Inferior parietal cortex (tissue), 1 donor: ENCODE measurements at regions not wholly inside any gene's neighbourhood (a gene's known extent, or its start where the extent isn't known, plus 50 kb on each side); places are given as distances from the start of the nearest gene placed in this dataset.

Experiments used
- DNase-seq: peaks from one replicate; pipeline ENCODE4 v3.0.0-alpha.2; 2016; ENCODE audit errors: extremely low spot score

GRCh38 chr10:128556182-128557110 is 430.2 kb upstream of the MKI67 start:
- DNase-seq = no peak

- DNase-seq = no peak
These were observed 431.0 kb upstream of the MKI67 start for GRCh38 chr10:128557149-128557710.

GRCh38 chr10:128560406-128560805 is 434.2 kb upstream of the MKI67 start:
- no peak for DNase-seq

- DNase-seq = no peak
These were observed 434.8 kb upstream of the MKI67 start for GRCh38 chr10:128560993-128561392.

GRCh38 chr10:128563387-128563786 is 437.2 kb upstream of the MKI67 start:
- DNase-seq = no peak

GRCh38 chr10:128563904-128564303 is 437.7 kb upstream of the MKI67 start:
- no peak for DNase-seq

GRCh38 chr10:128566361-128566968 is 440.2 kb upstream of the MKI67 start:
- no peak for DNase-seq

GRCh38 chr10:128567551-128567950 is 441.3 kb upstream of the MKI67 start:
- DNase-seq = no peak

- no peak for DNase-seq
These were observed 441.8 kb upstream of the MKI67 start for GRCh38 chr10:128568041-128568440.

- DNase-seq = no peak
These were observed 442.3 kb upstream of the MKI67 start for GRCh38 chr10:128568491-128568890.

- no peak for DNase-seq
These were observed 443.0 kb upstream of the MKI67 start for GRCh38 chr10:128568990-128569945.

GRCh38 chr10:128570319-128570995 is 444.2 kb upstream of the MKI67 start:
- DNase-seq = no peak

- no peak for DNase-seq
These were observed 444.8 kb upstream of the MKI67 start for GRCh38 chr10:128571071-128571470.

- DNase-seq = no peak
These were observed 445.5 kb upstream of the MKI67 start for GRCh38 chr10:128571745-128572144.

GRCh38 chr10:128572696-128573095 is 446.5 kb upstream of the MKI67 start:
- no peak for DNase-seq

- no peak for DNase-seq
These were observed 447.1 kb upstream of the MKI67 start for GRCh38 chr10:128573281-128573845.

GRCh38 chr10:128573986-128574385 is 447.8 kb upstream of the MKI67 start:
- no peak for DNase-seq

GRCh38 chr10:128574581-128575210 is 448.5 kb upstream of the MKI67 start:
- no peak for DNase-seq

- no peak for DNase-seq
These were observed 449.5 kb upstream of the MKI67 start for GRCh38 chr10:128575761-128576160.

- no peak for DNase-seq
These were observed 450.1 kb upstream of the MKI67 start for GRCh38 chr10:128576336-128576735.
